Cerebellar cortex (tissue), 1 donor: ENCODE measurements at regions not wholly inside any gene's neighbourhood (a gene's known extent, or its start where the extent isn't known, plus 50 kb on each side); places are given as distances from the start of the nearest gene placed in this dataset.
"Not testable (repeated sequence)": the region's sequence is repeated elsewhere in the genome, so short reads cannot be mapped to it uniquely, and the experiment has no call there.

Experiments
- DNase-seq: peaks from one replicate; pipeline ENCODE4 v3.0.0-alpha.2; 2015; ENCODE audit warnings: low spot score

DNA sequence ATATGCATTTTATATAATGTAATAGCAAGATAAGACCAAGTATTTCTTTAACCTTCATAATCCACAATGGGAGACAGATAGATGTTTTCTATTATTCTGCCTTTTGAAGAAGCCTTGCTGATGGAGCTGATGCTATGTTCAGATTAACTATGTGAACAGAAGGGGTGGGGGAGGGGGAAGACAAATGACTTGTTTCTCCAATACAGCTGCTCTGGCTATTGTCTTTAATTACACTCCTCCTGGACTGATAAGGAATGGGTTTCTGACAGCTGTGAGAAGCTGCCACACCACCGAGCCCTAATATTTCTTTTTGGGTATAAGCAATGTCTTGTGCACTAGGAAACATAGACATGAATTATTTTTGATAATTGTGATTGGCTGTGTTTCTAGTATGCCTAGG, 62.0 kb downstream of the CAVIN4 start:
- DNase-seq, result no peak

DNA sequence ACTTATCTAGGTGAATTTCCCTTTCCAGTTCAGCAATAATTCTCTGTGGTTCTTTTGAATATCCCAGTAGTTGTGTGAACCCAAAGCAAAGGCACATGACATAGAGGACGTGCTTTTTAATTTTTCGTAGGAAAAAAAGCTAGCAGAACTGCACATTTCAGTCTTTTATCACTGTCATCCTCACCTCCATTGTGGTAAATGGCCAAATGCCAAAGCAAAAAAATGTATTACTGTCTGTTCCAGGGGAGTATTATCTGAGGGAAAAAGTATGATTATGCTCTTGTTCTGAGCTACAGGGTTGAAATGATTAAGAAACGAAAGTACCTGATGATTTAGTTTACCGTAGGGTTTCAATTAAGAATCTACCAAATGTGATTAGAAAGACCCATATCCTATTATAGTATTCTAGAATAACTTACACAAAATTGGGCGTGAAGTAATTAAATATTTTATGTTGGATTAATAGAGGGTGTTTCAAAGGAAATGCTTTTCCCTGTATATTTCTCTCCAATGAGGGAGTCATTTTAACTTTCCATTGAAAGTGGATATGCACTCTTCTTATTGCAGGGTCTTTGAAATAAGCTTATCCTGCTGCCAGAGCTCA, 62.7 kb downstream of the CAVIN4 start:
- no peak for DNase-seq

DNA sequence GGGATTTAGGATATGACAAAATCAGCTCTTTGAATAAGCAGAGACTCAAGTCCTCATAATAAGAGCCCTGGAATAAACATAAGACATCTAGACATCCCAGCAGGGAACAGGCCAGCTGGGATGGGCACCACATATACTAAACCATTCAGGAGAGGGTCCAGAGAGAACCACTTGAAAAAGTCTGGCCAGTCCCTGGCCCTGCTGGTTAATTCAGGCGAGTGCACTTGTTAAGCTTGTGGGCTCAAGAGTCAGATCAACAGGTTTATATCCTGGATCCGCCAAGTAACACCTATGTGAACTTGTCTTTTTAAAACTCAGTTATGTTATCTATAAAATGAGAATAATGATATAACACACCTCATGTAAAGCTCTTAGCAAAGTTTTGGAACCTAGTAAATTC, 63.3 kb downstream of the CAVIN4 start:
- DNase-seq, result no peak

DNA sequence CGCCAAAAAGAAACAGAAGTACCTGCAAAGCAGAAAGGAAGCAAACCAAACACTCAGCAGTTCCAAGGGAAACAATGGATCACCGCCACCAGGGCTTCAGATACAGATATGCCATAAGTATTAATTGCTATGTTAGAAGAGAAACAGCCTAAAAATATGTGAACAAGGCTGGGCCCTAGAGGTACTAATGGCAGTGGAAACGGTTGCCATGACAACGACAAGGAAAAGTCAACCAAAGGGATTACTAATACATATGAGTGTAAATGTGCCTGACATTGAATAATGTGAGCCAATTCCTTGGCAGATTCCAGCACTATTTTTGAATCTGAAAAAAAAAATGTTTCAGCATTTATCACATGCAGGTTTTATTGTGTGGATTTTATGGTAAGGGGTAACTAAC, 75.0 kb downstream of the CAVIN4 start:
- no peak for DNase-seq

- no peak for DNase-seq
These were observed 75.9 kb downstream of the CAVIN4 start for GRCh38 chr9:100653643-100654334.

GRCh38 chr9:100656851-100657250, 79.0 kb downstream of the CAVIN4 start:
- not testable (repeated sequence) for DNase-seq

- no peak for DNase-seq
These were observed 83.8 kb downstream of the CAVIN4 start for GRCh38 chr9:100661668-100662067.

- no peak for DNase-seq
These were observed 84.2 kb downstream of the CAVIN4 start for GRCh38 chr9:100662122-100662521.

GRCh38 chr9:100667448-100667847, 89.6 kb downstream of the CAVIN4 start:
- DNase-seq, result no peak

DNA sequence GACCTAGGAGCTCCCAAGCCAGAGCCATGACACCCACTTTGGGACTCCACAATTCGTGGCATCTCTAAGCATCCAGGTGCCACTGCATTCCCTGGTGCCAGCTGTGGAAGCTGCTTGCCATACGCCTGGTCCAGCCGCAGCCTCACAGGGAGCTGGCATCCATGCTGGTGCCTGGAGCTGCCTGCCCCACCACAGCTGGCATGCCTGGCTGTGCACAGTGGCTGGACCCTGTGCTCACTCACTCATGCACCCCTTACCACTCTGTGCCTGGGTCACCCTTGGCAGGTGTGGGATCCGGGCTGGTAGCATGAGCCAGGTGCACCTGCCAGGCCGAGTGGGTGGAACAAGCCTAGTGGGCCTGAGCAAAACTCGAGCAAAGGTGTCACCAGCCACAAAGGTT, 90.1 kb downstream of the CAVIN4 start:
- no peak for DNase-seq

DNA sequence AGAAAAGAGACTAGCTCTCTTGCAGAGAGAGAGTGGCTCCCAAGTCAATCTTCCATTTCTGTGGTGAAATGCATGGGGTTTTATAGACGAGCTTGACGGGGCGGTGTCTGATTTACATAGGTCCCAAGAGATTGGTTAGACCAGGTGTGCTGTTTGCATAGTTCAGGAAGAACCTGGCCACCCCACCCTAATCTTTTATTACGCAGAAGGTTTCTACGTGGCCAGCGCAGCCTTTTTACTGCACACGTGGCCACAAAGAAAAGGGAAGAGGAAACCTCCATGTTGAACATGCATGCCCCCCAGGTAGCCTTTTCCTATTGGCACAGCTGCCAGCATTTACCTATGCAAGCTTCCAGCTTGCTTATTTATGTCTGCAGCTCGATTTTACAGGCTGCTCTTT, 92.1 kb downstream of the CAVIN4 start:
- DNase-seq, result no peak

DNA sequence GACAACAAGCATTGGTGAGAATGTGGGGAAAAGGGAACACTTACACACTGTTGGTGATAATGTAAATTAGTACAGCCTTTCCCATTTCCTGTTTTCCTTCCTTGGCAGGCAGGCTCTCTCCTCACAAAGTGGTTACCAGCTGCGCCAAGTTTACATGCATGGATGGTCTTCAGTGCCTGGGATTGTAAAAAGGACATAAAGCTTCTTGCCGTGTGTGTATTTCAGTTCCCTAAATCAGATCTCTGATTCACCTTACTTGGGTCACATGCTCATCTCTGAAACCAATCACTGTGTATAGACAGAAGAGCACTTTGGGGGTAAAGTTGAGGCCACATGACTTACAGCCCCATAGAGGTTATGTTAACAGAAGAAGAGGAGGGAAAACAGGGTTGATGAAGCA, 92.8 kb downstream of the CAVIN4 start:
- no peak for DNase-seq

DNA sequence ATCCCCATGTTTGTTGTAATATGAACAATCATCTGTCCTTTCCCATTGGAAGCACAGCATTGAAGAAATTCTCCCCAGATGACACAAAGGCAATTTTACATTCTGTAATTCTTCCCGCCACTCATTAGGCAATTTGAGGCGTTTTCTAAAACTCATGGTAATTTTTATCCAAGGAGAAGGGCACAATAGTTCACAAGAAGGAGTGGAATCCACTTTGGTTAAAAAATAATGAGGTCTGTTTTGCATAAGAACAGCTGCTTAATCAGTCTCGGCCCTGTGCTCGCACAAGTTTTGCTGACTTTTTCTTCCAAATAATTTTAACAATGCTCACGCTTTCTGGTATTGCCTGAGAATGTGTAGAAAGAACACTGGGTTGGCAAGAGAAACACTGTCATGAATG, 94.0 kb downstream of the CAVIN4 start:
- DNase-seq, result no peak

GRCh38 chr9:100673249-100673648, 95.4 kb downstream of the CAVIN4 start:
- DNase-seq, result no peak

DNA sequence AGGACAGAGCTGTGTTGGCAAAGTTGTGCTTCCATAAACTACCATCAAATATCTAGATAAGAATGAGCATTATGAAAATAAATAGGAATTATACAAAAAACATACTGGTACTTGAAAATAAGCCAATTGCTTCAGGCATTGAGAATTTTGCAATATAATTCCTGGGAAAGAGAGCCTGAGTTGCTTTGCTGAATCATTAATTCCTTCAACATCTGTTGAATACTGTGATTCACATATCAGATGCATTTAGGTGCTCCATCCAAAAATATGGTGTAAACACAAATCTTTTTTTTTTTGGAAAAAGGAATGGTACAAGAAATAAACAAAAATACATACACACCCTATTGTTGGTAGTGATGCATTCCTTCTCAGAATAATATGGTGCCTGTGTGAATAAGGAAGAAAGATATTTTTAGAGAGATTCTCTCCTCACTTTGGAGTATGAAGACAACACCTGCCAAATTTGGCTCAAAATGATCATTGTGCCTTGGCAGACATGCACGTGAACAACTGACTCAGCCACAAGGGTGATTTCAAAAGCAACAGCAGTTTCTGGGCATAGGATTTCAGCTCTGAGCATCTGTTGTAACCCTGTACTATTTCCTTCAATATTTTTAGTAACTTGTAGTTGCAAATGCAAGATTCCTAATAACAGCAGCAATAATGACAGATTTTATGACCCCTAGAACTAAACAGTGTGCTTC, 96.7 kb downstream of the CAVIN4 start:
- no peak for DNase-seq

DNA sequence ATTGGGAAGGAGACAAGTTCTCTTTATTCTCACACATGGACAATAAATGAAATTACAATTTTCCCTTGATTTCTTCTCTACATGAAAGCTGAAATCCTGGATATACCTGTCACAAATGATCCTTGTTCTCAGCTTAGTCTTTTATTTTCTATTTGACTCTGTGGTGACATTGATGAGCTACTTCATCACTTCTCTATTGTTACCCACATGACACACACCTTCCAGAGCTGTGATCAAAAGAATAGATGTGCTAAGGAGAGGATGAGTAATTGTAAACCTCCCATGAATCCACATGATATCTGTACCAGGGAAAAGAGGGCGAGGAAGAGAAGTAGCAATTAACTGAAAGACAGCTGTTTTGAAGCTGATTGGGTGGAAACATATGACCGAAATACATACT, 102.0 kb downstream of the CAVIN4 start:
- DNase-seq, result no peak

DNA sequence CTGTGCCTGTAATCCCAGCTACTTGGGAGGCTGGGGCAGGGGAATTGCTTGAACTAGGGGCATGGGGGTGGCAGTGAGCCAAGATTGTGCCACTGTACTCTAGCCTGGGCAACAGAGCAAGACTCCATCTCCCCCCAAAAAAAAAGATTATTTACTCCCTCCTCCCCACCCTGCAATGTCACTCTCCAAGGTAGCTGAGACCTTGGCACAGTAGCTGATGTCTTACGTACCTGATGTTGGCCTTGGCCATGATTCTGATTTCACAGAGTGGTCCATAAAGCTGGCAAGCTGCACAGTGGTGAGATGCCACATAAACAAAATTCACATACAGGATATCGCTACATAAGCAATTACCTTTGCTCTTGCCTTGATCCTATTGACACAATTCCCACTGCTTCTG, 108.5 kb downstream of the CAVIN4 start:
- no peak for DNase-seq

- no peak for DNase-seq
These were observed 111.8 kb downstream of the CAVIN4 start for GRCh38 chr9:100689635-100690034.

DNA sequence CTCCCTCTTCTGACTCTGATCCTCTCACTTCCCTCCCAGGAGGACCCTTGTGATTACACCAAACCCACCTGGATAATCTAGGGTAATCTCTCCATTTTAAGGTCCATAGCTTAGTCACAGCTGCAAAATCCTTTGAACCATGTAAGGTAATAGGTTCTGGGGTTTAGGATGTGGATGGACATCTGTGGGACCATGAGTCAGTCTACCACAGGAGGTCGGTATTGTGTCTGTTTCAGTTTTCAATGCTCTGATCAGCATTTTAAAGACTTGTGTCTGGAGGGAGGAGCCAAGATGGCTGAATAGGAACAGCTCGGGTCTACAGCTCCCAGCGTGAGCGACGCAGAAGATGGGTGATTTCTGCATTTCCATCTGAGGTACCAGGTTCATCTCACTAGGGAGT, 112.6 kb downstream of the CAVIN4 start:
- DNase-seq, result no peak

DNA sequence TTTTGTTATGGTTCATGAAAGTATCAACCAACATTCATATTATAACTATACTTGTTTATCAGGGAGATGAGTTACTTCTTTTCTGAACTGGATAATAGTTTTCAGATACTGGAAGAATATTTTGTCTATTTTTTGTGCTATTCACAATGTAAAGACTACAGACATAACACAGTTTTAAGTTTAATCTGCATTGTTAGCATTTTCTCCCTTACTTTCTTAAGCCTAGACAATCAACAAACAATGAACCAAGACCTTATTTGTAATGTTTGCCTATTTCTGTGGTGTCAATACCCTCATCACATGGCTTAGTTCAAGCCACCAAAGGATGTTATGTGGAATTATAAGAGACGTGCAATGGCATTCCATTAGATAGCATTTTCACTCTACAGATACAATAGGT, 119.5 kb downstream of the CAVIN4 start:
- DNase-seq, result no peak

GRCh38 chr9:100698945-100699344, 121.1 kb downstream of the CAVIN4 start:
- DNase-seq, result no peak

- no peak for DNase-seq
These were observed 121.8 kb downstream of the CAVIN4 start for GRCh38 chr9:100699668-100700067.

- peak; percentile 14 for DNase-seq
These were observed 122.9 kb downstream of the CAVIN4 start for GRCh38 chr9:100700689-100701318.
